ENCODE measurements at regions not wholly inside any gene's neighbourhood (a gene's known extent, or its start where the extent isn't known, plus 50 kb on each side); places are given as distances from the start of the nearest gene placed in this dataset.

DNA sequence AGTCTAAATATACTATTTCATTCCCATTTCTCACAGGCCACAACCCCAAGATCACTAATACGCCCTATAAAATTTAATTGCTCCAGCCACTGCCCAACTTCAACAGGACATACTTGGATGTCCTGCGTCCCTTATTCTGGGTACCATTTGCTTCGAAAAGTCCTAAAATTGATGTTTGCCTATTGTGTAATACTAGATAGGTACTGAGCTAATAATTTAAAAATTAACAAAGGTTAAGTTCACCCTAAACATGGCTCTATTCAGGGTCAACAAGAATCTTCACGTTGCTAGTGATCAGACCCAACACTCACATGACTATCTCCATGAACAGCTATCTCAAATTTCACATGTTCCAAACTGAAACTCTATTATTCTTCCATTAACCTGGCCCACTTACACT, 296.4 kb upstream of the RND3 start:
- TF ChIP-seq POLR2AphosphoS5 (IDR thresholded peaks at IDR 0.05; ENCODE audit: insufficient read depth, low read depth, low read length) (no peak), POLR2A (IDR thresholded peaks at IDR 0.05; ENCODE audit: low read depth, low read length) (no peak)
- TF ChIP-seq, protein P1, sequence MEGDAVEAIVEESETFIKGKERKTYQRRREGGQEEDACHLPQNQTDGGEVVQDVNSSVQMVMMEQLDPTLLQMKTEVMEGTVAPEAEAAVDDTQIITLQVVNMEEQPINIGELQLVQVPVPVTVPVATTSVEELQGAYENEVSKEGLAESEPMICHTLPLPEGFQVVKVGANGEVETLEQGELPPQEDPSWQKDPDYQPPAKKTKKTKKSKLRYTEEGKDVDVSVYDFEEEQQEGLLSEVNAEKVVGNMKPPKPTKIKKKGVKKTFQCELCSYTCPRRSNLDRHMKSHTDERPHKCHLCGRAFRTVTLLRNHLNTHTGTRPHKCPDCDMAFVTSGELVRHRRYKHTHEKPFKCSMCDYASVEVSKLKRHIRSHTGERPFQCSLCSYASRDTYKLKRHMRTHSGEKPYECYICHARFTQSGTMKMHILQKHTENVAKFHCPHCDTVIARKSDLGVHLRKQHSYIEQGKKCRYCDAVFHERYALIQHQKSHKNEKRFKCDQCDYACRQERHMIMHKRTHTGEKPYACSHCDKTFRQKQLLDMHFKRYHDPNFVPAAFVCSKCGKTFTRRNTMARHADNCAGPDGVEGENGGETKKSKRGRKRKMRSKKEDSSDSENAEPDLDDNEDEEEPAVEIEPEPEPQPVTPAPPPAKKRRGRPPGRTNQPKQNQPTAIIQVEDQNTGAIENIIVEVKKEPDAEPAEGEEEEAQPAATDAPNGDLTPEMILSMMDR (IDR thresholded peaks at IDR 0.05; ENCODE audit: extremely low read depth in 1 of 2, insufficient read depth in 1 of 2, low read depth in 1 of 2, low read length in 2 of 2), result no peak

Data from endothelial cell of umbilical vein (primary cell).